ENCODE measurements at regions not wholly inside any gene's neighbourhood (a gene's known extent, or its start where the extent isn't known, plus 50 kb on each side); places are given as distances from the start of the nearest gene placed in this dataset.

DNA sequence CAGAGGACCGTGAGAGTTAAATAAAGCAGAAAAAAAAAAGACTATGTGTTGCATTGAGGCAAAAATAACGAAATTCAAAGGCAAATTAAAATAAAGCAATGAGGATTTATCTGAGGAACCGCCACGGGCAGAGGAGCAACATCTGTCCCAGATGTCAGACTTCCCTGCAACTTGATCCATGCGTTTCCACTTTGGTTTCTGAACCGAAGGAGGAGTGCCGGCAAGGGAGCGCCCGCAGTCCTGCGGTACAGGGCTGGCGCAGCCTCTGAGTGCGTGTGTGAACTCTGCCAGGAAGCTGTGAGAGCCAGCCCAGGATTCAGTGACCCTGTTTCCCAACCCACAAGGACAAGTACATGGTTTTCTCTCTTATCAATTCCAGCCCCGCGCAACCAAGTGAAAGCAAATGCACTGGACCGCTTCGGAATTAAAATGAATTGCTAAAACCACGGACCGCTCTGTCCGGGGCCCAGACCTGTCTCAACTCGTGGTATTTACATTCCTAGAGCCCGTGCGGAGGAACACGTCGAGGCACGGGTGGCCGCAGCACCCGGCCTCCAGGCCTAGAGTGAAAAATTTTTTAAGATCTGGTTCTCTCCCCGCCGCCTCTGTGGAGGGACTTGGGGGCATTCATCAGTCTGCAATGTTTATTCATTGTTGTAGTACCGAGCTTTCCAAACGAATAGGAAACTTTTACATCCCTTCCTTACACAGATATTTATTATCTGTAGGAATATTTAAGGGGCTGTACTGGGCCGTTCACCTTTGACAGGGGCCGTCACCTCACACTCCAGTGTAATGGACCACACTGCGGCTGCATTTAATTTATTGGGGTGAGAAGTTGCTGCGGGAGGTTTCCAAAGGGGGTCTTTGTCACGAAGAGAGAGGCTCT, 291.5 kb upstream of the NFE2L3 start:
- no peak overlapping the region for H3K27ac ChIP-seq
- TF ChIP-seq, protein P1, sequence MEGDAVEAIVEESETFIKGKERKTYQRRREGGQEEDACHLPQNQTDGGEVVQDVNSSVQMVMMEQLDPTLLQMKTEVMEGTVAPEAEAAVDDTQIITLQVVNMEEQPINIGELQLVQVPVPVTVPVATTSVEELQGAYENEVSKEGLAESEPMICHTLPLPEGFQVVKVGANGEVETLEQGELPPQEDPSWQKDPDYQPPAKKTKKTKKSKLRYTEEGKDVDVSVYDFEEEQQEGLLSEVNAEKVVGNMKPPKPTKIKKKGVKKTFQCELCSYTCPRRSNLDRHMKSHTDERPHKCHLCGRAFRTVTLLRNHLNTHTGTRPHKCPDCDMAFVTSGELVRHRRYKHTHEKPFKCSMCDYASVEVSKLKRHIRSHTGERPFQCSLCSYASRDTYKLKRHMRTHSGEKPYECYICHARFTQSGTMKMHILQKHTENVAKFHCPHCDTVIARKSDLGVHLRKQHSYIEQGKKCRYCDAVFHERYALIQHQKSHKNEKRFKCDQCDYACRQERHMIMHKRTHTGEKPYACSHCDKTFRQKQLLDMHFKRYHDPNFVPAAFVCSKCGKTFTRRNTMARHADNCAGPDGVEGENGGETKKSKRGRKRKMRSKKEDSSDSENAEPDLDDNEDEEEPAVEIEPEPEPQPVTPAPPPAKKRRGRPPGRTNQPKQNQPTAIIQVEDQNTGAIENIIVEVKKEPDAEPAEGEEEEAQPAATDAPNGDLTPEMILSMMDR (IDR thresholded peaks at IDR 0.05): no peak
- no peak for TF ChIP-seq POLR2A (IDR thresholded peaks at IDR 0.05)
- peaks cover 3% of the 10 kb centered on the region for H3K4me1 ChIP-seq
- intact Hi-C loops (cut with DNase I): no loop called here
- H3K27me3 ChIP-seq: peaks cover 27 to 73% of the 10 kb centered on the region in 2 donors
- no peaks in the 10 kb centered on the region for H3K36me3 ChIP-seq (replicated peaks in 1 of 2; ENCODE audit: insufficient read depth in 1 of 2, low read depth in 2 of 2)
- no peak overlapping the region for H3K4me3 ChIP-seq
- ATAC-seq (no peak), DNase-seq (no peak)
- WGBS, 2 donors: 11 to 22% methylated on average over 35 to 36 of the region's 36 CpGs
- H3K9me3 ChIP-seq: peaks cover 0 to 8% (median 0%) of the 10 kb centered on the region in 3 donors

DNA sequence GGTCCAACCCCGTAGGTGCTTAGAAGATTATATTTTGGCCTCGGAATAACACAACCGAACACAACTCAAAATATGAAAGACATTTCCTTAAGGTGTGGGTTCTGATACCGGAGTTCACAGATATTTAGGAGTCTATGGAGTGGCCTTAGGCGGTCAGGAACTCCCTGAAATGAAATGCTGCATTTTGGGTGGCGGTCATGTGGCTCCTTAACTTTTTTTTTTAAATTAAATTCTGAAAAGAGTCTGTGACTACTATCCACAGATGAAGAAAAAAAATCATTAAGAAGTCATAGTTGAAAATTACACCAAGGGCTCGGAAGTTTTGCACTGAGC, 290.9 kb upstream of the NFE2L3 start:
- no peak for ATAC-seq
- intact Hi-C loops (cut with DNase I): no loop called here
- 18 to 23% methylated on average over 7 of the region's 7 CpGs for WGBS, 2 donors
- Histone ChIP-seq H3K4me3 (no peak overlapping the region), H3K27ac (no peak overlapping the region), H3K4me1 (peaks cover 3% of the 10 kb centered on the region), H3K36me3 (replicated peaks in 1 of 2; ENCODE audit: insufficient read depth in 1 of 2, low read depth in 2 of 2) (no peaks in the 10 kb centered on the region), H3K27me3 (peaks cover 25 to 70% of the 10 kb centered on the region in 2 donors), H3K9me3 (peaks cover 0 to 8% (median 0%) of the 10 kb centered on the region in 3 donors)
- no peak for DNase-seq
- no peak for TF ChIP-seq POLR2A (IDR thresholded peaks at IDR 0.05)
- TF ChIP-seq, protein P1 (IDR thresholded peaks at IDR 0.05): no peak

DNA sequence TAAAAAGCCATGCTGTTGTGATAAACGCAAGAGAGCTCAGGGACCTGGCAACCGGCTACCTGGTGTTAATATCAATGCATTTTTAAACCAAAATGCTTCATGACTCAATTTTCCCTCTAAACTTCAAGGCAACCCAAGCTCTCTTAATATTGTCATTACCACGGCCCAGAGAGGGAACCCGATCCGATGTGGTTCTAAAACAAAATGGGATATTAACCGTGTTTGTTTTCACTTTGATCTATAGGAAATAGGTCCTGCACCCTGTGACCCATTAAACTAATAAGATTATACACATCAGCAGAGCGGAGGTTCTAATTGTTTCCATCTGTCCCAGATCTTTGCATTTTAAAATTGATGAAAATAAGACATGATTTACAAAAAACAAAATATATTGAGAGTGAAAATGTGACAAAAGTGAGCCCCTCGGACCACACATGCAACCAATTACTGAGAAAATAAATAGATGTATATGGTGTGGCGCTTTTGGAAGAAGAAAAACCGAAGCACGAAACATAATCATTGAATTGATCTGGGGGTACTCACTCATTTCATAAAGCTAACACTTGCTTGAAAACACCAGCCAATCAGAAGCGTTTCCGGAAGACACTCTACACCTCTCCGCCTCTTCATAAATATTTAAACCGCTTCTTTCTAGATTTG, 290.3 kb upstream of the NFE2L3 start:
- DNase-seq (no peak), ATAC-seq (no peak)
- TF ChIP-seq, protein P1 (IDR thresholded peaks at IDR 0.05): no peak
- no peak for TF ChIP-seq POLR2A (IDR thresholded peaks at IDR 0.05)
- Histone ChIP-seq H3K36me3 (replicated peaks in 1 of 2; ENCODE audit: insufficient read depth in 1 of 2, low read depth in 2 of 2) (no peaks in the 10 kb centered on the region), H3K27me3 (peaks cover 21 to 67% of the 10 kb centered on the region in 2 donors), H3K27ac (no peak overlapping the region), H3K4me3 (no peak overlapping the region), H3K9me3 (peaks cover 0 to 8% (median 0%) of the 10 kb centered on the region in 3 donors), H3K4me1 (peaks cover 3% of the 10 kb centered on the region)
- intact Hi-C loops (cut with DNase I): no loop called here
- WGBS, 2 donors: 8 to 15% methylated on average over 15 of the region's 15 CpGs

DNA sequence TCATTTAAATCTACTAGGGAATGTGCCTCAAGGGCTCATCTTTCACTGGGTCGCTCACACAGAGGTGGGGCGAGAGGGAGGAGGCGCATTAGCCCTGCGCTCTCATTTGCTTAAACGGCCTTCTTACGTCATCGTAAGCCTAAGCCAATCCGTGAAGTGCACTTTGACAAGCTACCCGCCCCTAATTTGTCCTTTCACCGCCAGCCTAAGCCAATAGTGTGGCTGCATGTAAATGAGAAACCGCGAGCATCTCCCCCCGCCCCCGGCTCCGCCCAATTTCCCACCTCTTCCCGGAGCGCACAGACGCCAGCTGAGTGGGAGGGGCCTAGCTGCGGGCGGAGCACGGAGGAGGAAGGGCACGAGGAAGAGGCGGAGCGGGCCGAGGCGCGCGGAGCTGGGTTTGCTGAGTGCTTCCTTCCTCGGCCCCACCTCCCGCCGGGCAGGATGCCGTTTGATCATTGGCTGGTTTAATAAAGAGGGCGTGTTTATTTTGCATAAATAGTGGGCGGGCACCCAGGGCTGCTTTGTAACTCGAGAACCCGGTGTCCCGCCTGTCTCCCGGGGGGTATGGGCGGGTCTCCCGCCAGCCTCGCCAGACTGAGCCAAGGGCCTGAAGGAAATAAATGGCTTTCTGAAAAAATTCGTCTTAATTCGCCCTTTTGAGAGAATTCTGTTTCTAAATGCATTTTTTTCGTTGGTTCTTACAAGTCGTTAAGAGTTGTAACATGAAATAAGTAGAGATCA, 289.6 kb upstream of the NFE2L3 start:
- intact Hi-C loops (cut with DNase I): no loop called here
- no peak overlapping the region for H3K4me3 ChIP-seq

More for the DNA sequence above, 289.6 kb upstream of the NFE2L3 start:
- peaks cover 21 to 60% of the 10 kb centered on the region in 2 donors for H3K27me3 ChIP-seq
- peak; percentile 91 for ATAC-seq
- TF ChIP-seq, protein P1 (IDR thresholded peaks at IDR 0.05): no peak
- TF ChIP-seq POLR2A (IDR thresholded peaks at IDR 0.05): peak in 1 of 3 donors; percentile 13
- H3K9me3 ChIP-seq: peaks cover 0 to 8% (median 0%) of the 10 kb centered on the region in 3 donors
- no peak overlapping the region for H3K27ac ChIP-seq
- WGBS, 2 donors: 5 to 16% methylated on average over 43 to 45 of the region's 45 CpGs
- H3K4me1 ChIP-seq: no peaks in the 10 kb centered on the region
- H3K36me3 ChIP-seq (replicated peaks in 1 of 2; ENCODE audit: insufficient read depth in 1 of 2, low read depth in 2 of 2): no peaks in the 10 kb centered on the region
- peak; percentile 68 to 87 (median 82) for DNase-seq
